CD4-positive, alpha-beta T cell treated with Interleukin-17A for 4 hours (primary cell): ENCODE measurements at regions not wholly inside any gene's neighbourhood (a gene's known extent, or its start where the extent isn't known, plus 50 kb on each side); places are given as distances from the start of the nearest gene placed in this dataset.

Experiments
- DNase-seq: peaks from one replicate; pipeline ENCODE4 v3.0.0-alpha.2; 2020; ENCODE audit warnings: mixed read lengths

GRCh38 chr5:104223885-104224773 lies 661.5 kb upstream of the NUDT12 start:
- DNase-seq = no peak

DNA sequence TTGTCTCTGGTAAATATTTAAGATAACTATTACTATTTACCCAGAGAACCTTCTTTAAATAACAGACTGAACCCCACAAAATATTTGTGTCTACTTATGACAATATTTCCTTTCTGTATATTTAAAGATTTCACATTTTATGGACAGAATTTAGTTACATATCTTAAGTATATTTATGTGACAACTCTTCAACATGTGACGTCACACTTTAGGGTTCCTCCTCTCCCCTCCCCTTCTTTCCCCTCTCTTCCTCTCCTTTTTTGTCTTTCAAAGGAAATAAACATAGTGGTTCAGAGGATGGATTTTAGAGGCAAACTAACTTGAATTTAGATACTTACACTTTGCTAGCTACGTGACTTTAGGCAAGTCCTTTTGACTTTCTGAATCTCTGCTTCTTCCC lies 655.6 kb upstream of the NUDT12 start:
- no peak for DNase-seq

GRCh38 chr5:104213216-104213615 lies 650.6 kb upstream of the NUDT12 start:
- DNase-seq = no peak

DNA sequence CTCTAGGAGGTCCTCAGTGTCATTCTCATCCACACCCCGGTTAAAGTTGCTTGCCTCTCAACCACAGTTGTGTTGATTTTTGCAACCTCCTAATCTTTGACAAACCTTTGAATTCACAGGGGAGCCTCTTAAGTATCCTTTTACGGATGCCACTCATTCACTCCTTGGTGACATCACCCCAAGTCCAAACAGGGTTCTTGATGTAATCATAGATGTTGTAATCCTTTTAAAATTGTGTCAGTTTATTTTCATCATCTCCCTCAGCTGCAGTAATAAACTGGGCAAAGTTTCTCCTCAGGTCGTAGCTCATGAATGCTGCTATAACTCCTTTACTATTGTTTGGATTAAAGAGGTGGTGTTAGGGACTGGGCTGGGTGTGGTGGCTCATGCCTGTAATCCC lies 637.2 kb upstream of the NUDT12 start:
- DNase-seq = no peak

DNA sequence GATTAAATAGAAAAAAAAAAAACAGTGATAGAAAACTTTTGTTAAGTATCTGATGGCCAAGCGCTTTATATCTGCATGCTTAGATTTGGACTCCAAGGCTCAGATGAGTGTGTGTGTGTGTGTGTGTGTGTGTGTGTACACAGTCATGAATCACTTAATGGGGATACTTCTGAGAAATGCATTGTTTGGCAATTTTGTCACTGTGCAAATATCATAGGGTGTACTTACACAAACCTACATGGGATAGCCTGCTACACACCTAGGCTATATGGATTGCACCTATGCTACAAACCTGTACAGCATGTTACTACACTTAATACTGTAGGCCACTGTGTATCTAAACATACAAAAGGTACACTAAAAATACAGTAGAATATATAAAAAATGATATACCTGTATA lies 635.6 kb upstream of the NUDT12 start:
- DNase-seq = no peak

GRCh38 chr5:104189909-104190308 lies 627.3 kb upstream of the NUDT12 start:
- DNase-seq = no peak

DNA sequence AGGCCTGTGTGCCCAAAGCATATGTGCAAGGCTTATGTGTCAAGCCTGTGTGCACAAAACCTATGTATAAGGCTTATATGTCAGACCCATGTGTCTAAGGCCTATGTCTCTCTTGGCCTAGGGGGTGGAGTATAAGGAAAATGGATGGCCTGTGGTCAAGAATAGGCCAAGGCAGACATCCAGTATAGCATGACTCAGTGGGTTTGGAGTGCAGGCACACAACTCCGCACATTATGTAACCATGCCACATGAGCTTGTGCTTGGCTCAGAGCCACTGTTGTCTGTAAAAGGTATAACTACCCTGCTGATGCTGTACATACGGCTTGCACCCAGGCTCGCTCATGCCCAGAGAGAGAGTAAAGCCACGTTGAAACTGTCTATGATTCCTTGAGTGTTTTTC lies 626.4 kb upstream of the NUDT12 start:
- DNase-seq = no peak

GRCh38 chr5:104187656-104188055 lies 625.1 kb upstream of the NUDT12 start:
- DNase-seq = no peak

DNA sequence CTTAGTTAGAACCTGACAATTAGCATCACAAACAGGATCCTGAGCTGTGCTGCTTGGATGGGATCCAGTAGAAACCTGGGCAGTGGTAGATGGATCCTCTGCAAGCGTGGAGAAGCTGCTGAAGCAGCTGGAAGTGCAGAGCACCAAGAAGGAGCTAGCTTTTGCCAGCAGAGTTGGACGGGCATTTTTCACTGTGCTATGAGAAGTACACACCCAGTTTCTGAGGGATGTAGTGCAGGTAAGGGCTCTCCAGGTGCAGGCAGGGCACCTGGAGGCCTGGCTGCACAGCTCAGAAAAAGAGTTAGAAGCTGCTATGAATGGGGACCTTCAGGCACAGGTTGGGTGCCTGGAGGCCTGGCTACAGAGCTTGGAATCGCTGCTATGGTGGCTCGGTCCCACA lies 623.9 kb upstream of the NUDT12 start:
- DNase-seq = no peak

GRCh38 chr5:104186100-104186499 lies 623.5 kb upstream of the NUDT12 start:
- DNase-seq = no peak

- DNase-seq = no peak
These were observed 621.7 kb upstream of the NUDT12 start for GRCh38 chr5:104184264-104184663.

- no peak for DNase-seq
These were observed 616.4 kb upstream of the NUDT12 start for GRCh38 chr5:104178829-104179456.

GRCh38 chr5:104178066-104178465 lies 615.5 kb upstream of the NUDT12 start:
- DNase-seq = no peak

DNA sequence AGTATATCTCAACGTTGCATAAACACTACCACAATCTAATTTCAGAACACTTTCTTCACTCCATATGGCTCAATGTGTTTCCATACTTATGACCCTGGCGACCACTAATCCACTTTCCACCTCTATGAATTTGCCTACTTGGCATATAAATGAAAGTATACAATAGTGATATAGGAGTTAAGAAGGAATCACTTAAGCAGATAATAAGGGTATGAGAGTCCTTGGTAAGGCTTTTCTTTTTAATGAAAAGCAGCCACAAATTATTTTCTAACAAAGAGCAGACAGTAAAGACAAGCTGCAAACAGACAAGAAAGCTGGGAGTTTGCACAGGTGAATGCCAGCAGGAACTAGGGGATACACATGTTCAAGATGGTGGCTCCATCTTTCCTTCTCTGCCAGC lies 615.1 kb upstream of the NUDT12 start:
- no peak for DNase-seq

- DNase-seq = no peak
These were observed 610.4 kb upstream of the NUDT12 start for GRCh38 chr5:104172976-104173375.

- DNase-seq = no peak
These were observed 609.5 kb upstream of the NUDT12 start for GRCh38 chr5:104171958-104172690.

- DNase-seq = no peak
These were observed 608.3 kb upstream of the NUDT12 start for GRCh38 chr5:104170926-104171325.

DNA sequence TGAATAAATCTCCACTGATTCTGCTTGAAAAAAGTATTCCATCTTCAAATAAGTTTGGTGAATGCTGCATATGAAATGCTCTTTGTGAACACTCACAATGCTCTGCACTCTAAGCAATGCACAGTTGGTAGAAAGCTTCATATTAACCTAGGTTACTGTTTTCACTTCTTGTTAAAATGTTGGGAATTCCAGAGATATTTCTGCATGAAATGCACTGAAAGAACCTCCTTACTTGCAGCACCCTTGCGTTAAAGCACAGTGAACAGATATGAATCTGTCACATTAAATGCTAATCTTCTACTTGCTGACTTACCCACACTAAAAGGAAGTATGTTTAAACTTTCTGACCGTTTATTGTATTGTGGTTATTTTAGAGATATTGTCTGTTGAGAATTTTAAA lies 584.1 kb upstream of the NUDT12 start:
- DNase-seq = no peak

DNA sequence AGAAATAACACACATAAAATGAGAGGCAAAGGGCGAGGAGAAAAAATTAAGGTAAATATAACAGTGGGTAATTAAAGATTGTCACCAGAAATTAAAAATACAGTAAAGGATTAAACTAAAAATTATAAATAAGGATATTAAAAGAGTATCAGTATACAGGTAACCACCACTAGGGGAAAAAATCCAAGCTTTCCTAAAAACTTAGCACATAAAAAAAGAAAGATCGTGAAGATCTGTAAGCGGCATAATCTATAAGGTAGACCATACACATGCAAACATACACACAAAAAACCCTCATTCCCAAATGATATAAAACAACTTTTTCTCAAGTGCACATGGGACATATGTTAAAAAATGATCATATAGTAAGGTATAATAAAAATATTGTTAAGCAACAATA lies 577.3 kb upstream of the NUDT12 start:
- DNase-seq = no peak

- no peak for DNase-seq
These were observed 567.7 kb upstream of the NUDT12 start for GRCh38 chr5:104130320-104130719.

DNA sequence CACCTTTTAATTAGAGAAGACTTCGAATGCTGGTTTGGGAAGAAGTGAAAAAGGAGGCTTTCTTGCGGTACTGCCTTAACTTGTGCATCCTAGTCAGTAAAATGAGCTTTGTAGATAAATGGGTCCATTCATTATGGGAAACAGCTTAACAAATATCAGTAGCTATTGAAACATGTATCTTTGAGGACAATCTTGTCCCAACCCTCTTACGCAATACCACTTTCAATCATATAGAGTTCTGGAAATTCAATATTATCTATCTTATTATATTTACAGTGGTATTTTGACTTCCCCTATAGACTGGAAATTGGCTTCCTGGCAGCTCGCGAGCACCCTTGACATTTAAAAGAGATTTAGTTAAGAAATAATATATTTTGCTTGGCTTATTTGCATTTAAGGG lies 565.8 kb upstream of the NUDT12 start:
- DNase-seq = no peak

GRCh38 chr5:104126980-104127379 lies 564.4 kb upstream of the NUDT12 start:
- no peak for DNase-seq

- DNase-seq = no peak
These were observed 556.9 kb upstream of the NUDT12 start for GRCh38 chr5:104119529-104119928.

DNA sequence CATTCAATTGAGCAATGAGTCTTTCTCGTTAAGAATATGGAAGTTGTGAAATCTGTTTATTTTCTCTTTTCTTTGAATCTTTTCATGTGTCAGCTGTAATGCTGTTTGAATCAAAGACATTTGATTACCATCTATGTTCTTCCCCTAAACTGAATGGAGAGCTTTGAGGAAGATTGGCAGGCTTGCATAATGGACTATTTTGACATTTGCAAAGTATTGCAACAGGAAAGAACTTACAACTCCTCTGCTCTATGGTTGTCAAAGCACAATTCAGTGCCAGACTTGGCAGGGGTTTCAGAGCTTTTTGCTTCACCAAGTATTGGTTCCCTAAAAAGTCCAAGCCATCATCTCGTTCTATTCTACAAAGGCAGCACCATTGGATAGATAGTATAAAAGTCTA lies 549.0 kb upstream of the NUDT12 start:
- no peak for DNase-seq
